ENCODE measurements at regions not wholly inside any gene's neighbourhood (a gene's known extent, or its start where the extent isn't known, plus 50 kb on each side); places are given as distances from the start of the nearest gene placed in this dataset.
A peak's percentile ranks its signal among the peaks of the same experiment; 100 is the strongest.

DNA sequence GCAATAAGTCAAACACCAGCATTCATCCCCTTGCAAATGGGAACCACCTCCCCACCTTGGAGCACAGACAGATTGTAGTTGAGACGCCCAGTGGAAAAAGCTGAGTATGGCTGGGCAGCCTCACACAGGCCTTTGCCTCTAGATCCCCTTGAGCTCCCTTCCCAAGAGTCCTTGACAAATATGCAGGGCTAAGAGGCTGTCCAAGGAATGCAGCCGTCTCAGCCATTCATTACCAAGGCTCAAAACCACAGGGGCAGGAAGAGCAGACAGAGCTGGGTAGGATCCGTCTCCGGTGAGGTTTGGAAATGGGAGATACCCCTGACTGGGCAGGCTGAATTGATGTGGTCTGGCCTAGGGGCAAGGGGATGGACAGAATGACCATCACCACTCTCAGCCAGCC is 557.1 kb downstream of the TNS1 start:
- DNase-seq (ENCODE audit: low spot score) = no peak

DNA sequence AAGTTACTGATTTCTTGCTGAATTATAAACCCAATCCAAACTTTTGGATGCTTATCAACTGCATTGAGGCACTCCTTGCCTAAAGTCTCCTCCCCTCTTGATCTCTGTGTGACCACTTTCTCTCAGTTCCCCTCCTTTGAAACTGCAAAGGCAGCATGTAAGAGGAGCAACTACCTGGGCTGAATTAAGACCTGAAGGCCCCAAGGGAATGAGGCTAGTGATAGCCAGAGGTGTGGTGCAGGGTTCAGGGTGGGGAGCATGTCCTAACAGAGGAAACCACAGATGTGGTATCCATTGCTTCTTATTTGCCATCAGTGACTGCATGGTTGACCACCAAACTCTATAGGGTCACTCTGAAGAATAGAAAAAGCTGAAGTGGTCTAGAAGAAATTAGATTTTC is 557.9 kb downstream of the TNS1 start:
- no peak for DNase-seq (ENCODE audit: low spot score)

DNA sequence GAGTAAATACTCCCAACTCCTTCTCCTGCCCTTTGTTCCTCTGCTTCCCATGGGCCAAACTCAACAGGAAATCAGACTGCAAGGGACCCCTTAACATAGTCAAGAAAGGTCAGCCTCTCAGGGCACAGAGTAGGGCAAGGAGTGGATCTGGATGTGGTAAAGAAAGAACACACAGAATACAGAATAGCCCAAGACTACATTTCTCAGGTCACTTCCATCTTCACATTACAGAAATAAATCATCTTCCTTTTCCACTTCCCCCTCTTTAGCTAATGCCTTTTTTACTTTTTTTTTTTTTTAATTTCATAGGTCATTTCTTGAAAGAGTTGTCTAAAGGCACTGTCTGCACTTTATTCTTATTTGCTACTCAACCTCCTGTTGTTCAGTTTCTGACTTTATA is 558.3 kb downstream of the TNS1 start:
- no peak for DNase-seq (ENCODE audit: low spot score)

DNA sequence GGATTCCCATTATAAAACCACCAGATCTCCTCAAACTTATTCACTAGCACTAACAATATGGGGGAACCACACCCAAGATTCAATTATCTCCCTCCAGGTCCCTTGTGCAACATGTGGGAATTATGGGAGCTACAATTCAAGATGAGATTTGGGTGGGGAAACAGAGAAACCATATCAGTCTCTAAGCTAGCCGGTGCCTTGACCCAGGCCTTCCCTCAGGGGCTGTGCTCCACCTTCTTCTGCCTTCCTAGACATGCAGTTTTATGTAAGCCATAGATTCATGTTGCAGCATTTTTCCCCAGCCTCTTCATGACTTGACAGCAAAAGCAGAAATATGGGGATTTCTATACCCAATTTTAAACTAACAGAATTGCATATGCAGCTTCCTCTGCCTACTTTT is 559.2 kb downstream of the TNS1 start:
- DNase-seq (ENCODE audit: low spot score) = no peak

- no peak for DNase-seq (ENCODE audit: low spot score)
These were observed 562.8 kb downstream of the TNS1 start for GRCh38 chr2:217440000-217440399.

DNA sequence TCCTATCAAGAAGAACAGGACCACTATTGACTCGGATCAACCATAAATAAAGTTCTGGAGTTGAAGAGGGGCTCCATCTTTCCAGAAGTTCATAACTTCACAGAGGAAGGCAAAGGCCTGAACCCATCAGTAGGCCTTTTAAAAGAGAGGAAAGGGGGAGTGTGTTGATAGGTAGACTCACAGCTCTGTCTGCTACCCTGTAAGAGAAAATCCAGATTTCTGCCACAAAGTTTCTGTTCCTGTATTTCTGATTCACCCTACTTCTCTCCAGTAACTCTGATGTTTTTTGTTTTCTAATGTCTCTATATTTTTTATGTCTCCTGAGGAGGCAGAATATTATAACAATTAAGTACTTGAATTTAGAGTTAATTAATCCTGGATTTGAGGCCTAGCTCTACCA is 564.0 kb downstream of the TNS1 start:
- DNase-seq (ENCODE audit: low spot score) = no peak

GRCh38 chr2:217438136-217438535 is 564.7 kb downstream of the TNS1 start:
- no peak for DNase-seq (ENCODE audit: low spot score)

- DNase-seq (ENCODE audit: low spot score) = no peak
These were observed 565.4 kb downstream of the TNS1 start for GRCh38 chr2:217437290-217437870.

GRCh38 chr2:217436386-217436785 is 566.4 kb downstream of the TNS1 start:
- no peak for DNase-seq (ENCODE audit: low spot score)

DNA sequence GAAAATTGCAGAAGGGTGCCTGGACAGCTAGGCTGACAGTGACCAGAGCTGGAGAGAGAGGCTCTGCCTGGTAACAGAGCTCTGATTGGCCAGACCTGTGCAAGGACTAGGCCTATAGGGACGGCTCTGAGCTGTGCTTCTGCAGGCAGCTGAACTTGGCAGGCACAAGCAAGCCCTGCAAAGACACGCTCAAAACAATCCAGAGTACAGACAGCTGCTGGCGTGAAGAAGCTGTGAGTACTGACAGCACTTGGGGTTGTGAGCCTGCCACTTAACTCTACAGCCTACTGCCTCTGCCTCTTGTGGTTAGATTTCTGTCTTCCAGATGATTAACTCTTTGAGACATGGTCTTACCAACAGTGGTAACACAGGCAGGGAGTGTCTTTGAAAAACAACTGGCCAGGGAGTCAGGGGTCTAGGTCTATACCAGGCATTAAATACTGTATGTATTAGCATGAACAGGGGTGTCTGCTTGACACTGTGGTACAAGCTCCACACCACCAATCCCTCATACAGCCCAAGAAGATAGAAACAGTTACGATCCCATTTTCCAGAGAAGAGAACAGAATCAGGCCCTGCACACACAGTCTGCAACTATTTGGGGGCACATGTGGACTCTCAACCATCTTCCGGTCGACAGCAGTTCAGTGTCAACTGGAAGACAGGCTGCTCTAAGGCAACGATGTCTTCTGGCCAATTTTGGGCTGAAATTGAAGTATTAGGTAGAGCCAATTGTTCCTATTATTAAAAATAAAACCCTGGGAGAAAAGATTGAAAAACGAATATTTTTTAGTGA is 568.4 kb downstream of the TNS1 start:
- DNase-seq (ENCODE audit: low spot score) = peak; percentile 78

- DNase-seq (ENCODE audit: low spot score) = no peak
These were observed 569.3 kb downstream of the TNS1 start for GRCh38 chr2:217433522-217433921.

DNA sequence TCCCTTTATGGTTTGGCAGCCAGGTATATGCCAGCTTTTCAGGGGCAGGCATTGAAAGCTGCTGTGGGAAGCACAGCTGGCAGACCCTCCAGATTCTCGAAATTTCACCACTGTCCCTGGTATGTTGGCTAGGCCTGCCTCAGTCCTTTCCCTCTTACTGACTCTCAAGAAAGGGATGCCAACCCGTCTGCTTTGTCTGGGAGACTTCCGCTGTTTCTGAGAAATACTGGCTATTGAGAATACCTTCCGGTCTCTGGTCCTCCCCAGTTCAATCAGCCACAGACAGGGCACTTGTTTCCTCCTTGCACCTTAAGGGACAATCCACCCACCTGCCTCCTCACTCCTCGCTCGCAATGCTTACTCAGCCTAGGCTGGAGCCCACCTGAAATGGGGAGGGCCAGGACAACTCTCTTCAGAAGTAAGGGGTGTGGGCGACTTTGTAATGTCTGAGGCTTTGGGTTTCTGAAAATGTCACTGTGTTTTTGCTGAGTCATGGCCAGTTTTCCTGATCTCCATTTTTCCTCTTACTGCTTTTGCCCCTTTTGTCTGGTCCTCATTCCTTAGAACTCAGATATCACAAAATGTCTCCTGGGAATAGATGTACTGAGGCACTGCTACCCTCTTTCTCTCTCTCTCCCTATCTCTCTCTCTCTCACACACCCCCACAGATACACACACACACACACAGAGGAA is 571.1 kb downstream of the TNS1 start:
- no peak for DNase-seq (ENCODE audit: low spot score)

GRCh38 chr2:217430916-217431576 is 571.2 kb upstream of the TNP1 start:
- no peak for DNase-seq (ENCODE audit: low spot score)

DNA sequence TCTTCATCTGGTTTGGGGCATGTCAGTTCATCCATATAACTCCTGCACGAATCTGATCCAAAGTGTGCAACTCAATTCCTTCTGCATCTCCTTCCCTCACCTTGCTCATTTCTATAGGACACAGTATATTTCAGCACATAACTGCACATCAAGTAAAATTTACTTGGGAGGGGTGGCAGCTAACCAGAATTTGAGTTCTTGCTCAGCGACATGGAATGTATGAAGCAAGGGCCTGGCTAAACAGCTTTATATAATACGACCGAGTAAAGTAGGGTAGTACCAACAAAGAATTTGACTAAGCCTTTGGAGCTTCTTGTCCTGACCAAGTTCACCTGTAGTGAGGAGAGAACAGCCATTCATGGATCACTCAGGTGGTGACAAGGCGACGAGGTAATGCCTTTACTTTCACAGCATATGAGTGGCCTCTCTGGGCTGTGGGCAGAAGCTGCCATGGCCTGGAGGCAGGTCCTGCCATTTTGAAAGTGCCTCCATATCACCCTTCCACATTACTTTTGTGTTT is 570.2 kb upstream of the TNP1 start:
- DNase-seq (ENCODE audit: low spot score) = no peak

DNA sequence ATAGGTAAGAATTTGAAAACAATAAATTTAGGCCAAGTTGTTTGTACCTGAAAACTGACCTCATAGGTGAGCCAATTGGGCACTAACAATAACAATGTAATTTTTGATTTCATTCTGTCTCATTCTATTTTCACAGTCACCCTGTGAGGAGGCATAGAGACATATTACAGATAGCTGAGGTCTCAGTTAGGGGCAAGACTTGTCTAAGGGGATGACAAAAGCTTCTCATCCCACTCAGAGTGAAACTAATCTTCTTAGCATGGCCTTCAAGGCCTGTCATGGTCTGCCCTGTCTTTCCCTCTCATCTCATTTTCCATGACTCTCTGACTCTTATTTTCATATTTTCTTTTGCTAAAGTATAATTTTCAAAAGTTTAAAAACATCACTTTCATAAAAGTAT is 562.0 kb upstream of the TNP1 start:
- DNase-seq (ENCODE audit: low spot score) = no peak

- DNase-seq (ENCODE audit: low spot score) = no peak
These were observed 561.0 kb upstream of the TNP1 start for GRCh38 chr2:217420854-217421253.

DNA sequence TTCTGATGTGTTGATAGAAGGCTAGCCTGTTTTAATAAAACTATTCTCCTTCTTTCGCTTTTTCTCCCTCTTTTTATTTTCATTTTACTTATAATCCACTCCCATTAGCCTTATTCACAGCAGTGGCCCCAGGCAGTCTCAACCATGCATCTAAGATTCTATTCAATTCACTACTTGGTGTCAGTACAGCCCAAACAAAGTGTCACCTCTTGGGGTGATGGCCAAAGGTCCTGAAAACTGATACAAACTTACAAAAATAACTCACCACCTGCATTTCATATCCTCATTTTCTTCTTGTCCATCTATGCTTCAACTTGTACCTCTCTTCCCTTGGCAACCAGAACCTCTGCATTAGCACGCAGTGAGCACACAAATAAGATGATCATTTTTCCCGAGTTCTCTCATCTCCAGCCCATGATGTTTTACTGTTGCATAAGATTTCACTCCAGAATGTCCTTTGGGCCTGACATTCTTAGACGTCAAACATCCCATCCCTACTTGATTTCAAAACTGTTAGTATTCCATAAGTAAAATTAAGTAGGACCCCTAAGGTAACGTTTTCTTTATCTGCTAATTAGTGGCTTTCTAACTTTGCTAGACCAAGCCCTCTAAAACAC is 559.3 kb upstream of the TNP1 start:
- no peak for DNase-seq (ENCODE audit: low spot score)

DNA sequence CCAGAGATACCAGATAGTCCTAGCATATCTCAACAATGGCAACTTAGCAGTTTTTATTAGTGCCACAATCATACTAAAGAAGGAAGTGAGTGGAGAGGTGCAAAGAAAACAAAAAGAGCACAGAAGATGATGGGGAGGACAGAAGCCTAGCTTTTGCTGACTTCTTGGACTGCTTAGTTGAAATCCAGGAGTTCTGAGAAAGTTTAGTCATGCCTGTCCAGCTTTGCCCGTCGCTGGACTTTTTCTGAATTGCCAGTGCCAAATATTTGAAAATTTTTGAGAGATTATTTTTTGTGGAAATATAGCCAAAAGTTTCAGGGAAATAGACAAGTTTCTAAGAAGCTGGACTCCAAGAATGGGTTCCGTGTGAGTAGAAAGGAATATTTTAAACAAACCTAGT is 558.7 kb upstream of the TNP1 start:
- no peak for DNase-seq (ENCODE audit: low spot score)

- no peak for DNase-seq (ENCODE audit: low spot score)
These were observed 558.2 kb upstream of the TNP1 start for GRCh38 chr2:217418090-217418489.

GRCh38 chr2:217417536-217417935 is 557.7 kb upstream of the TNP1 start:
- no peak for DNase-seq (ENCODE audit: low spot score)

- no peak for DNase-seq (ENCODE audit: low spot score)
These were observed 555.5 kb upstream of the TNP1 start for GRCh38 chr2:217415316-217415715.

- no peak for DNase-seq (ENCODE audit: low spot score)
These were observed 554.6 kb upstream of the TNP1 start for GRCh38 chr2:217414429-217414828.

All from HT-29 (cell line).